ENCODE measurements at regions not wholly inside any gene's neighbourhood (a gene's known extent, or its start where the extent isn't known, plus 50 kb on each side); places are given as distances from the start of the nearest gene placed in this dataset.
"Not testable (repeated sequence)": the region's sequence is repeated elsewhere in the genome, so short reads cannot be mapped to it uniquely, and the experiment has no call there.

- Histone ChIP-seq H3K4me2 (ENCODE audit: low read length) (no peak overlapping the region), H3K27ac (ENCODE audit: low read depth, low read length, poor library complexity, severe bottlenecking) (no peak overlapping the region), H3K36me3 (ENCODE audit: insufficient read depth, low read length) (no peaks in the 10 kb centered on the region)
Measured at GRCh38 chr3:137330246-137330645, 372.5 kb downstream of the IL20RB start.

GRCh38 chr3:137332297-137332696, 374.5 kb downstream of the IL20RB start:
- no peak overlapping the region for H3K27ac ChIP-seq (ENCODE audit: low read depth, low read length, poor library complexity, severe bottlenecking)
- H3K4me1 ChIP-seq (ENCODE audit: insufficient read depth, low read length, severe bottlenecking) = no peaks in the 10 kb centered on the region
- no peaks in the 10 kb centered on the region for H4K20me1 ChIP-seq (ENCODE audit: insufficient read depth, low read length)
- no peak overlapping the region for H3K4me3 ChIP-seq (ENCODE audit: low read depth, low read length, poor library complexity, severe bottlenecking)
- no peaks in the 10 kb centered on the region for H3F3A ChIP-seq (ENCODE audit: insufficient read depth, low read length)
- H3K4me2 ChIP-seq (ENCODE audit: low read length) = no peak overlapping the region
- H2AFZ ChIP-seq (ENCODE audit: low read length) = no peak overlapping the region
- TF ChIP-seq EZH2 (IDR thresholded peaks at IDR 0.05; ENCODE audit: borderline replicate concordance, low read length) (no peak), CTCF (IDR thresholded peaks at IDR 0.05; ENCODE audit: low read length) (no peak)
- no peaks in the 10 kb centered on the region for H3K79me2 ChIP-seq (ENCODE audit: insufficient read depth, low read length)
- H3K9me3 ChIP-seq (ENCODE audit: low read length) = no peaks in the 10 kb centered on the region
- no peaks in the 10 kb centered on the region for H3K27me3 ChIP-seq (ENCODE audit: insufficient read depth, low read length)
- H3K9ac ChIP-seq (ENCODE audit: low read length) = no peak overlapping the region
- H3K9me2 ChIP-seq (ENCODE audit: low read depth, low read length) = no peaks in the 10 kb centered on the region
- H3K36me3 ChIP-seq (ENCODE audit: insufficient read depth, low read length) = no peaks in the 10 kb centered on the region

More at GRCh38 chr3:137330246-137330645, 372.5 kb downstream of the IL20RB start:
- Histone ChIP-seq H3F3A (ENCODE audit: insufficient read depth, low read length) (no peaks in the 10 kb centered on the region), H3K79me2 (ENCODE audit: insufficient read depth, low read length) (no peaks in the 10 kb centered on the region), H3K9me2 (ENCODE audit: low read depth, low read length) (no peaks in the 10 kb centered on the region), H3K27me3 (ENCODE audit: insufficient read depth, low read length) (no peaks in the 10 kb centered on the region), H3K9ac (ENCODE audit: low read length) (no peak overlapping the region), H2AFZ (ENCODE audit: low read length) (no peak overlapping the region), H3K4me1 (ENCODE audit: insufficient read depth, low read length, severe bottlenecking) (no peaks in the 10 kb centered on the region), H4K20me1 (ENCODE audit: insufficient read depth, low read length) (no peaks in the 10 kb centered on the region), H3K4me3 (ENCODE audit: low read depth, low read length, poor library complexity, severe bottlenecking) (no peak overlapping the region), H3K9me3 (ENCODE audit: low read length) (no peaks in the 10 kb centered on the region)
- TF ChIP-seq CTCF (IDR thresholded peaks at IDR 0.05; ENCODE audit: low read length) = no peak
- TF ChIP-seq EZH2 (IDR thresholded peaks at IDR 0.05; ENCODE audit: borderline replicate concordance, low read length) = no peak

- no peaks in the 10 kb centered on the region for H3F3A ChIP-seq (ENCODE audit: insufficient read depth, low read length)
- H4K20me1 ChIP-seq (ENCODE audit: insufficient read depth, low read length) = no peaks in the 10 kb centered on the region
- H3K27ac ChIP-seq (ENCODE audit: low read depth, low read length, poor library complexity, severe bottlenecking) = no peak overlapping the region
- H3K27me3 ChIP-seq (ENCODE audit: insufficient read depth, low read length) = no peaks in the 10 kb centered on the region
- H3K4me2 ChIP-seq (ENCODE audit: low read length) = no peak overlapping the region
- H3K36me3 ChIP-seq (ENCODE audit: insufficient read depth, low read length) = no peaks in the 10 kb centered on the region
- no peak for TF ChIP-seq EZH2 (IDR thresholded peaks at IDR 0.05; ENCODE audit: borderline replicate concordance, low read length)
- no peak for TF ChIP-seq CTCF (IDR thresholded peaks at IDR 0.05; ENCODE audit: low read length)
- no peaks in the 10 kb centered on the region for H3K79me2 ChIP-seq (ENCODE audit: insufficient read depth, low read length)
- H3K4me3 ChIP-seq (ENCODE audit: low read depth, low read length, poor library complexity, severe bottlenecking) = no peak overlapping the region
- no peaks in the 10 kb centered on the region; the same call in 1 of the 2 replicates for H3K9me3 ChIP-seq (ENCODE audit: low read length)
- H3K4me1 ChIP-seq (ENCODE audit: insufficient read depth, low read length, severe bottlenecking) = no peaks in the 10 kb centered on the region
- H2AFZ ChIP-seq (ENCODE audit: low read length) = no peak overlapping the region
- H3K9me2 ChIP-seq (ENCODE audit: low read depth, low read length) = no peaks in the 10 kb centered on the region
- no peak overlapping the region for H3K9ac ChIP-seq (ENCODE audit: low read length)
Measured at GRCh38 chr3:137335478-137335877, 377.7 kb downstream of the IL20RB start.

- not testable (repeated sequence) for H3K27ac ChIP-seq (ENCODE audit: low read depth, low read length, poor library complexity, severe bottlenecking); H3F3A ChIP-seq (ENCODE audit: insufficient read depth, low read length); H3K9me2 ChIP-seq (ENCODE audit: low read depth, low read length); H3K4me3 ChIP-seq (ENCODE audit: low read depth, low read length, poor library complexity, severe bottlenecking); H3K9me3 ChIP-seq (ENCODE audit: low read length); H3K9ac ChIP-seq (ENCODE audit: low read length); H3K36me3 ChIP-seq (ENCODE audit: insufficient read depth, low read length); H2AFZ ChIP-seq (ENCODE audit: low read length); H3K27me3 ChIP-seq (ENCODE audit: insufficient read depth, low read length); H3K79me2 ChIP-seq (ENCODE audit: insufficient read depth, low read length); H3K4me1 ChIP-seq (ENCODE audit: insufficient read depth, low read length, severe bottlenecking); H4K20me1 ChIP-seq (ENCODE audit: insufficient read depth, low read length); H3K4me2 ChIP-seq (ENCODE audit: low read length)
Measured at GRCh38 chr3:137338400-137338799, 380.6 kb downstream of the IL20RB start.

All from OCI-LY1 (cell line).